ENCODE measurements at regions not wholly inside any gene's neighbourhood (a gene's known extent, or its start where the extent isn't known, plus 50 kb on each side); places are given as distances from the start of the nearest gene placed in this dataset.

GRCh38 chr14:54177641-54178621 is 218.9 kb upstream of the CDKN3 start:
- Mint-ChIP-seq H3K36me3 (ENCODE audit: low read depth) (no peaks in the 10 kb centered on the region), H3K9me3 (no peaks in the 10 kb centered on the region), H3K4me1 (no peaks in the 10 kb centered on the region), H3K4me3 (no peak overlapping the region), H3K27me3 (peaks cover 10% of the 10 kb centered on the region), H3K27ac (no peak overlapping the region)
- CTCF ChIA-PET: interaction anchor here (0.5 to 1.9 kb wide), 5 partner anchors 9 to 1353 kb away, joined by 3 to 7 read pairs (median 4); no protein-coding TSS in a partner anchor
- ATAC-seq (ENCODE audit: low read depth) (no peak), DNase-seq (no peak)
- intact Hi-C loops (cut with micrococcal nuclease): no loop called here
- POLR2A ChIA-PET: no interaction called here
- no peak for TF ChIP-seq CTCF (IDR thresholded peaks at IDR 0.05)

GRCh38 chr14:54182419-54183045 is 214.3 kb upstream of the CDKN3 start:
- no peak for ATAC-seq (ENCODE audit: low read depth)
- peaks cover 4% of the 10 kb centered on the region for H3K27me3 Mint-ChIP-seq
- ChIA-PET POLR2A (interaction anchor here (0.6 kb wide), 1 partner anchor 645 kb away, joined by 3 read pairs; no protein-coding TSS in a partner anchor), CTCF (interaction anchor here (1.1 kb wide), 1 partner anchor 643 kb away, joined by 3 read pairs; no protein-coding TSS in a partner anchor)
- H3K9me3 Mint-ChIP-seq: no peaks in the 10 kb centered on the region
- DNase-seq: no peak
- H3K4me1 Mint-ChIP-seq: no peaks in the 10 kb centered on the region
- no peak overlapping the region for H3K27ac Mint-ChIP-seq
- TF ChIP-seq CTCF (IDR thresholded peaks at IDR 0.05): no peak
- intact Hi-C loops (cut with micrococcal nuclease): no loop called here
- H3K4me3 Mint-ChIP-seq: no peak overlapping the region
- H3K36me3 Mint-ChIP-seq (ENCODE audit: low read depth): no peaks in the 10 kb centered on the region

- ChIA-PET POLR2A (no interaction called here), CTCF (interaction anchor here (1.0 to 1.3 kb wide), 2 partner anchors 9 to 12 kb away, joined by 4 read pairs; no protein-coding TSS in a partner anchor)
- Mint-ChIP-seq H3K4me3 (no peak overlapping the region), H3K4me1 (no peaks in the 10 kb centered on the region), H3K27me3 (peaks cover 2% of the 10 kb centered on the region), H3K9me3 (no peaks in the 10 kb centered on the region), H3K36me3 (ENCODE audit: low read depth) (no peaks in the 10 kb centered on the region), H3K27ac (no peak overlapping the region)
- no peak for TF ChIP-seq CTCF (IDR thresholded peaks at IDR 0.05)
- intact Hi-C loops (cut with micrococcal nuclease): no loop called here
- DNase-seq: no peak
- no peak for ATAC-seq (ENCODE audit: low read depth)
These were observed 209.7 kb upstream of the CDKN3 start for GRCh38 chr14:54186821-54187763.

GRCh38 chr14:54188064-54188666 is 208.6 kb upstream of the CDKN3 start:
- DNase-seq (no peak), ATAC-seq (ENCODE audit: low read depth) (no peak)
- peaks cover 4% of the 10 kb centered on the region for H3K27me3 Mint-ChIP-seq
- no peak overlapping the region for H3K27ac Mint-ChIP-seq
- H3K4me1 Mint-ChIP-seq: no peaks in the 10 kb centered on the region
- POLR2A ChIA-PET: no interaction called here
- intact Hi-C loops (cut with micrococcal nuclease): no loop called here
- no peaks in the 10 kb centered on the region for H3K9me3 Mint-ChIP-seq
- no peak overlapping the region for H3K4me3 Mint-ChIP-seq
- no peaks in the 10 kb centered on the region for H3K36me3 Mint-ChIP-seq (ENCODE audit: low read depth)
- no peak for TF ChIP-seq CTCF (IDR thresholded peaks at IDR 0.05)
- CTCF ChIA-PET: interaction anchor here (1.0 to 1.3 kb wide), 2 partner anchors 10 to 14 kb away, joined by 4 read pairs; no protein-coding TSS in a partner anchor
